PFSK-1 (cell line): ENCODE measurements at regions not wholly inside any gene's neighbourhood (a gene's known extent, or its start where the extent isn't known, plus 50 kb on each side); places are given as distances from the start of the nearest gene placed in this dataset.

ENCODE experiments used
- FOXP2 ChIP-seq: optimal IDR thresholded peaks from 2 replicates; pipeline ENCODE3; 2011; ENCODE audit warnings: borderline replicate concordance, control low read depth, inconsistent platforms; ENCODE audit not compliant: insufficient read depth; ENCODE audit errors: extremely low read length, extremely low read depth
- POLR2AphosphoS5 ChIP-seq: IDR thresholded peaks from 2 replicates; pipeline ENCODE4 v1.6.1; 2012; ENCODE audit warnings: low read depth, mild to moderate bottlenecking, control low read depth, low read length, moderate library complexity
- SIN3A ChIP-seq: IDR thresholded peaks from 2 replicates; pipeline ENCODE4 v1.6.1; 2012; ENCODE audit warnings: mild to moderate bottlenecking, low read length, moderate library complexity, borderline replicate concordance; ENCODE audit not compliant: insufficient read depth
- TAF1 ChIP-seq: IDR thresholded peaks from 2 replicates; pipeline ENCODE4 v1.6.1; 2012; ENCODE audit warnings: low read length, control low read depth, borderline replicate concordance; ENCODE audit not compliant: insufficient read depth
- TF ChIP-seq, protein P1 (sequence below), 2 experiments: IDR thresholded peaks; 2 replicates each; pipeline versions ENCODE4 v1.6.1 to v1.8.0; 2011 to 2012; ENCODE audit warnings: low read depth in 2 of 2, low read length in 2 of 2, control low read depth in 1 of 2, inconsistent platforms in 1 of 2, mild to moderate bottlenecking in 1 of 2, moderate library complexity in 1 of 2; ENCODE audit not compliant: insufficient read depth in 1 of 2

DNA sequence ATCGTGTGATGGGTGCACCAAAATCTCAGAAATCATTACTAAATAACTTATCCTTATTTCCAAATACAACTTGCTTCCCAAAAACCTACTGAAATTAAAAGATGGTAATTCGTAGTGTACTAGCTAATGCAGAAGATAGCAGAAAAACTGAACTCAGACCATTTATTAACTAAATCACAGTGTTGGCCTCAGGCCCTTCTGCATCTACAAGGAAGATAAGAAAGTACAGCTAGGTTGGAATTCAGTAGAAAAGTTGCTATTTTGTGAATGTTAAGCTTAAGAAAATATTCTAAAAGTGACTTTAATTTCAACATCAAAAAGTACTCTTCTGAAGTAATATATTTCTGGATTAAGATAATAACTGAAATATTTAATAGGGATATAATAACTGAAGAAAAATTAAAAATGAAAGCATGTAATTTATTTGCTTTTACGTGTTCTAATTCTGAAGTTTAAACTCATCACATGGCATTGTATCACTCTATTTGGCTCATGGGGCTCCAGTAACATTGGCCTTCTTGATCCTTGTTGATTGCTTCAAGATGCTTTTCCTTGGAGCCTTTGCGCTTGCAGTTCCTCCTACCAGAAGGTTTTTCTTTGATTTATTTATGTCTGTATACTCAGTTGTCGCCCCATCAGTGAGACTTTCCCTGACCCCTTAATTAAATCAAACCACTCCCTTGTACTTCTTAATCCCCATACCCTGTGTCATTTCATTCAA lies 847.9 kb upstream of the ANO3 start:
- TF ChIP-seq SIN3A (no peak), TAF1 (no peak), POLR2AphosphoS5 (no peak), FOXP2 (no peak)
- TF ChIP-seq, protein P1, sequence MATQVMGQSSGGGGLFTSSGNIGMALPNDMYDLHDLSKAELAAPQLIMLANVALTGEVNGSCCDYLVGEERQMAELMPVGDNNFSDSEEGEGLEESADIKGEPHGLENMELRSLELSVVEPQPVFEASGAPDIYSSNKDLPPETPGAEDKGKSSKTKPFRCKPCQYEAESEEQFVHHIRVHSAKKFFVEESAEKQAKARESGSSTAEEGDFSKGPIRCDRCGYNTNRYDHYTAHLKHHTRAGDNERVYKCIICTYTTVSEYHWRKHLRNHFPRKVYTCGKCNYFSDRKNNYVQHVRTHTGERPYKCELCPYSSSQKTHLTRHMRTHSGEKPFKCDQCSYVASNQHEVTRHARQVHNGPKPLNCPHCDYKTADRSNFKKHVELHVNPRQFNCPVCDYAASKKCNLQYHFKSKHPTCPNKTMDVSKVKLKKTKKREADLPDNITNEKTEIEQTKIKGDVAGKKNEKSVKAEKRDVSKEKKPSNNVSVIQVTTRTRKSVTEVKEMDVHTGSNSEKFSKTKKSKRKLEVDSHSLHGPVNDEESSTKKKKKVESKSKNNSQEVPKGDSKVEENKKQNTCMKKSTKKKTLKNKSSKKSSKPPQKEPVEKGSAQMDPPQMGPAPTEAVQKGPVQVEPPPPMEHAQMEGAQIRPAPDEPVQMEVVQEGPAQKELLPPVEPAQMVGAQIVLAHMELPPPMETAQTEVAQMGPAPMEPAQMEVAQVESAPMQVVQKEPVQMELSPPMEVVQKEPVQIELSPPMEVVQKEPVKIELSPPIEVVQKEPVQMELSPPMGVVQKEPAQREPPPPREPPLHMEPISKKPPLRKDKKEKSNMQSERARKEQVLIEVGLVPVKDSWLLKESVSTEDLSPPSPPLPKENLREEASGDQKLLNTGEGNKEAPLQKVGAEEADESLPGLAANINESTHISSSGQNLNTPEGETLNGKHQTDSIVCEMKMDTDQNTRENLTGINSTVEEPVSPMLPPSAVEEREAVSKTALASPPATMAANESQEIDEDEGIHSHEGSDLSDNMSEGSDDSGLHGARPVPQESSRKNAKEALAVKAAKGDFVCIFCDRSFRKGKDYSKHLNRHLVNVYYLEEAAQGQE (IDR thresholded peaks at IDR 0.05; ENCODE audit: insufficient read depth in 1 of 2, low read depth in 2 of 2, low read length in 2 of 2): no peak

- TF ChIP-seq SIN3A (no peak), TAF1 (no peak), POLR2AphosphoS5 (no peak), FOXP2 (no peak)
- TF ChIP-seq, protein P1 (IDR thresholded peaks at IDR 0.05; ENCODE audit: insufficient read depth in 1 of 2, low read depth in 2 of 2, low read length in 2 of 2): no peak
Measured at GRCh38 chr11:25485315-25485714, 846.6 kb upstream of the ANO3 start.

- TF ChIP-seq, protein P1 (IDR thresholded peaks at IDR 0.05; ENCODE audit: insufficient read depth in 1 of 2, low read depth in 2 of 2, low read length in 2 of 2): no peak
- no peak for TF ChIP-seq FOXP2
- no peak for TF ChIP-seq POLR2AphosphoS5
- no peak for TF ChIP-seq TAF1
- TF ChIP-seq SIN3A: no peak
Measured at GRCh38 chr11:25515576-25515975, 816.4 kb upstream of the ANO3 start.

DNA sequence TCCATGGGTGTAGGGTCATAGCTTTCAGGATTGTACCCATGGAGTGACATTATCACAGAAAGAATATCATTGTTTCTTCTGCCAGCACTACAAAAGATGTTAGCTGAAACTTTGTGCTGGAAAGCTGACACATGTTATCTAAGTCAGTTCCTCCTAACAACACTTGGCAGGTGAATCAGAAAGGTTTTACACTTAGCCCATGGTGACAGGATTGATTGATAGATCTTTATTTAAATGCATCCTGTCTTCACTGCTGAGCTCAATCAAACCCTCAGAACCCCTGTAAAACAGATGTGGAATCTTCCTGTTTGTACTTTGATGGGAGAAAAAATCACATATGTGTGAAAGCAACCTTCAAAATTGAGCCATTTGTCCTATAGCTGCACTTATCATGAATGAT lies 811.5 kb upstream of the ANO3 start:
- TF ChIP-seq SIN3A (no peak), FOXP2 (no peak), POLR2AphosphoS5 (no peak), TAF1 (no peak)
- TF ChIP-seq, protein P1 (IDR thresholded peaks at IDR 0.05; ENCODE audit: insufficient read depth in 1 of 2, low read depth in 2 of 2, low read length in 2 of 2): no peak

DNA sequence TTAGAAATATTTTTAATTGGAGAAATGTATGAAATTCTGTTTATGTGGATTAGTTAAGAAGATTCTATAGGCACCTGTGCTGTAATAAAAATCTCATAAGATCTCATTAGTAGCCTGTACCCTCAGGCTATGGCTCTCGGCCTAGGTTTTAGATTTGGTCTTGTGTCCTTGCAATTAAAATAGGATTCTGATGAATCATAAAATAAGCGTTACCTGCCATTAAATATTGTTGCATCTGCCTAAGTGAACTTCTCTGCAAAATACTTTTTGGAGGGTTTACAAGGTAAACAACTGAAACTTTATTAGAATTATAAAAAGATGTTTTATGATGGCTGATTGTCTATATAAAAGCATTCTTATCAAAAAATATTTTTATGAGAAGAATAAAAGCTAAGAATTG lies 804.1 kb upstream of the ANO3 start:
- no peak for TF ChIP-seq FOXP2
- no peak for TF ChIP-seq SIN3A
- TF ChIP-seq TAF1: no peak
- TF ChIP-seq, protein P1 (IDR thresholded peaks at IDR 0.05; ENCODE audit: insufficient read depth in 1 of 2, low read depth in 2 of 2, low read length in 2 of 2): no peak
- no peak for TF ChIP-seq POLR2AphosphoS5
